Testis (tissue), 2 donors: ENCODE measurements at regions not wholly inside any gene's neighbourhood (a gene's known extent, or its start where the extent isn't known, plus 50 kb on each side); places are given as distances from the start of the nearest gene placed in this dataset.
"Not testable (repeated sequence)": the region's sequence is repeated elsewhere in the genome, so short reads cannot be mapped to it uniquely, and the experiment has no call there.

Source experiments
- DNase-seq: peaks from one replicate; pipeline ENCODE4 v3.0.0-alpha.2; 2019
- H3K27ac ChIP-seq, 2 donors: fragments of 200-600 bp; sonication (generic); one replicate each; pipeline ENCODE4 v1.5.1; 2019
- H3K27me3 ChIP-seq: fragments of 200-600 bp; sonication (generic); one replicate; pipeline ENCODE4 v1.5.1; 2019
- H3K36me3 ChIP-seq: fragments of 200-600 bp; sonication (generic); one replicate; pipeline ENCODE4 v1.5.1; 2017; ENCODE audit warnings: low read depth; ENCODE audit errors: missing control alignments
- H3K4me1 ChIP-seq: fragments of 200-600 bp; sonication (generic); one replicate; pipeline ENCODE4 v1.5.1; 2019
- H3K4me3 ChIP-seq, 2 donors: fragments of 200-600 bp; sonication (generic); one replicate each; pipeline ENCODE4 v1.5.1; 2017 to 2019
- H3K9me3 ChIP-seq: fragments of 200-600 bp; sonication (generic); one replicate; pipeline ENCODE4 v1.5.1; 2017
- CTCF ChIP-seq, 3 experiments: fragments of 450-650 bp in 2 of 3; fragments of 200-600 bp in 1 of 3; sonication (generic) in 1 of 3; IDR thresholded peaks; one replicate each; pipeline ENCODE4 v1.5.1; 2016 to 2019; ENCODE audit warnings: antibody characterized with exemption in 3 of 3, mild to moderate bottlenecking in 2 of 3, moderate library complexity in 1 of 3
- POLR2A ChIP-seq: fragments of 450-650 bp; IDR thresholded peaks from one replicate; pipeline ENCODE4 v1.6.1; 2017; ENCODE audit warnings: antibody characterized with exemption, mild to moderate bottlenecking, moderate library complexity
- WGBS, 2 donors: methylation state at CpG; one replicate each; pipeline ENCODE4 v1.1.5; 2018; 5-methylcytosine and 5-hydroxymethylcytosine counted together
- intact Hi-C: fragments of 100-400 bp; cut with DNase I; formaldehyde crosslinking; loops from one replicate; pipeline ENCODE4 v1.15.1; 2023; ENCODE audit warnings: low total_unique reads

DNA sequence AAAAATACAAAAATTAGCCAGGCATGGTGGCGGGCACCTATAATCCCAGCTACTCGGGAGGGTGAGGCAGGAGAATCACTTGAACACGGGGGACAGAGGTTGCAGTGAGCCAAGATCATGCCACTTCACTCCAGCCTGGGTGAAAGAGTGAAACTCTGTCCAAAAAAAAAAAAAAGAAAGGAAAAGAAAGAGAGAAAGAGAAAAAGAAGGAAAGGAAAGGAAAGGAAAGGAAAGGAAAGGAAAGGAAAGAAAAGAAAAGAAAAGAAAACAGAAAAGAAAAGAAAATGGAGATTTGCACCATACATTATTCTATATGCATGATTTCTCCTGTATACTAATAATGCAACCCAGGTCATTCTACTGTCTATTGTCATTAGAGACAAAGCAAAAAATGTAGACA lies 421.5 kb downstream of the PCDH19 start:
- H3K4me3 ChIP-seq, H3K4me1 ChIP-seq, intact Hi-C loops, DNase-seq, H3K27me3 ChIP-seq, H3K9me3 ChIP-seq, H3K36me3 ChIP-seq, H3K27ac ChIP-seq: not testable (repeated sequence)
- 83 to 92% methylated on average over 1 to 3 of the region's 3 CpGs for WGBS, 2 donors

GRCh38 chrX:99973572-99974226 lies 436.4 kb downstream of the PCDH19 start:
- no peak for DNase-seq
- Histone ChIP-seq H3K9me3 (no peaks in the 10 kb centered on the region), H3K27me3 (no peaks in the 10 kb centered on the region), H3K4me3 (no peak overlapping the region), H3K27ac (no peak overlapping the region), H3K36me3 (no peaks in the 10 kb centered on the region), H3K4me1 (no peaks in the 10 kb centered on the region)
- whole genome bisulfite sequencing, 2 donors, result 77 to 87% methylated on average over 3 of the region's 3 CpGs
- no peak for TF ChIP-seq CTCF (IDR thresholded peaks at IDR 0.05)
- no peak for TF ChIP-seq POLR2A
- intact Hi-C loops, result no loop called here

DNA sequence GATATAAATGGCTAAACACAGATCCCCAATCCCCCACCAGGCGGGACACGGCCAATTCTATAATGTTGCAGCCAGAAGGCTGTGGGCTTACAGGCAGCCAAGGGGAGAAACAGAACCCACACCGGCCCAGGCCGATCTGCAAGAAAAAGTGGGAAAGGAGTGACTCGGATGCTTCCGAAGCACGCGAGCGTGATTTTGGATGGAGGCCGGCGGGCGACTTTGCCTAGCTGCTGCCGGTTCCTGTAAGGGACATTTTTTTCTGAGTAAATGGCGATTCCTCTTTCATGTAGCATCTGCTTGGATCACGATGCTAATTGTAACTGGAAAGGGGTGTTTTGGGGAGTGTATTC lies 470.2 kb downstream of the PCDH19 start:
- Histone ChIP-seq H3K4me1 (no peaks in the 10 kb centered on the region), H3K4me3 (no peak overlapping the region), H3K9me3 (no peaks in the 10 kb centered on the region), H3K27me3 (no peaks in the 10 kb centered on the region), H3K27ac (no peak overlapping the region), H3K36me3 (no peaks in the 10 kb centered on the region)
- DNase-seq, result no peak
- intact Hi-C loops, result no loop called here
- 35 to 48% methylated on average over 9 to 15 of the region's 15 CpGs for WGBS, 2 donors
- no peak for TF ChIP-seq CTCF (IDR thresholded peaks at IDR 0.05)
- TF ChIP-seq POLR2A, result no peak

GRCh38 chrX:99939206-99939882 lies 470.7 kb downstream of the PCDH19 start:
- intact Hi-C loops, H3K27ac ChIP-seq, H3K27me3 ChIP-seq, H3K36me3 ChIP-seq, H3K4me1 ChIP-seq, DNase-seq, H3K4me3 ChIP-seq, H3K9me3 ChIP-seq: not testable (repeated sequence)
- 52% methylated on average over 29 of the region's 29 CpGs; no CpG with 5 or more reads in 1 of the 2 donors for WGBS, 2 donors

DNA sequence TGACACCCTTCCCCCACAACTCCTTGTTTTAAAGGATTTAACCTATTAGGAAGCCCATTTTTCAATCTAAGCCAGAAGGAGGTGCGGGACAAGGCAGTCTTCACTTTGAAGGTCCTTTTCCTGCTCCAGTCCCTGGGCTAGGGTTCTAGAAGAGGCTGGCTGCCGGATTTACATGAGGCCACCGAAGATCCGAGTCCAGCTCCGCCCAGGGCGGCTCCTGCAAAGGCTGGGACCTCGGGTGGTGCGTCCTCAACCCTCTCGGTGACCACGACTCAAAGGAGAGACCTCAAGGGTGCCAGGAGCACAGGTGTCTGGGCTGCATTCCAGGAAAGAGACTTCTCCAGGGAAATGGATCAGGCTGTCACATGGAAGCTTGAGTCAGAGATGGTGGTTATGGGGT lies 471.6 kb downstream of the PCDH19 start:
- DNase-seq, result no peak
- H3K9me3 ChIP-seq, result no peaks in the 10 kb centered on the region
- no peaks in the 10 kb centered on the region for H3K36me3 ChIP-seq
- H3K27ac ChIP-seq, result no peak overlapping the region
- no peaks in the 10 kb centered on the region for H3K27me3 ChIP-seq
- H3K4me1 ChIP-seq, result no peaks in the 10 kb centered on the region
- H3K4me3 ChIP-seq, result no peak overlapping the region
- WGBS, 2 donors, result 70 to 91% methylated on average over 9 to 10 of the region's 10 CpGs
- TF ChIP-seq CTCF (IDR thresholded peaks at IDR 0.05), result no peak
- no peak for TF ChIP-seq POLR2A
- intact Hi-C loops, result no loop called here

GRCh38 chrX:99933865-99934264 lies 476.2 kb downstream of the PCDH19 start:
- Histone ChIP-seq H3K9me3 (no peaks in the 10 kb centered on the region), H3K4me3 (no peak overlapping the region), H3K36me3 (no peaks in the 10 kb centered on the region), H3K27me3 (no peaks in the 10 kb centered on the region), H3K4me1 (no peaks in the 10 kb centered on the region), H3K27ac (no peak overlapping the region)
- intact Hi-C loops, result no loop called here
- no peak for DNase-seq
- no peak for TF ChIP-seq CTCF (IDR thresholded peaks at IDR 0.05)
- no peak for TF ChIP-seq POLR2A
- WGBS, 2 donors, result 75 to 90% methylated on average over 1 of the region's 1 CpG
